ENCODE measurements at regions not wholly inside any gene's neighbourhood (a gene's known extent, or its start where the extent isn't known, plus 50 kb on each side); places are given as distances from the start of the nearest gene placed in this dataset.
"Not testable (repeated sequence)": the region's sequence is repeated elsewhere in the genome, so short reads cannot be mapped to it uniquely, and the experiment has no call there.

DNA sequence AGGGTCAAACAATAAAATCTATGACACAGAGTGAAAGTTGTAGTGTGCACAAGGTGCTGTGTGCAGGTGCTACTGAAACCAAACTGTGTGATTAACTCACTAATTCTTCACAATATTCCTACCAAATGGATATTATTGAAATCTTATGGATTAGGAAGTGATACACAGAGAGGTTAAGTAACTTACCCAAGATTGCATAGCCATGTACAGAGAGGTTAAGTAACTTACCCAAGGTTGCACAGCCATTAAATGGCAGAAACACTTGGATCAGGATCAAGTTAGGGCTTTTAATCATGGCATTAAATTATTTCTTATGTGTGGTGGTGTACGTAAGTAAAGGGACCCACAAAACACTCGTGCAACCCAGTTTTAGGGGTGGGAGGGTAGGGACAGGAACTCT lies 771.4 kb downstream of the AACS start:
- no peak overlapping the region for H3K4me3 ChIP-seq (ENCODE audit: low read length)
- no peaks in the 10 kb centered on the region for H3K36me3 ChIP-seq (ENCODE audit: insufficient read depth, low read depth, low read length)
- no peaks in the 10 kb centered on the region for H3K4me1 ChIP-seq (ENCODE audit: insufficient read depth, low read length)
- no peaks in the 10 kb centered on the region for H3K27me3 ChIP-seq (ENCODE audit: insufficient read depth, low read length)
- no peak overlapping the region for H3K9ac ChIP-seq (ENCODE audit: low read depth, low read length)
- no peak overlapping the region for H3K27ac ChIP-seq (ENCODE audit: low read length)
- H3K9me3 ChIP-seq (ENCODE audit: insufficient read depth, low read depth, low read length), result no peaks in the 10 kb centered on the region

- Histone ChIP-seq H3K4me3 (ENCODE audit: low read length) (no peak overlapping the region), H3K36me3 (ENCODE audit: insufficient read depth, low read depth, low read length) (no peaks in the 10 kb centered on the region), H3K27ac (ENCODE audit: low read length) (no peak overlapping the region), H3K9me3 (ENCODE audit: insufficient read depth, low read depth, low read length) (no peaks in the 10 kb centered on the region), H3K27me3 (ENCODE audit: insufficient read depth, low read length) (no peaks in the 10 kb centered on the region), H3K9ac (ENCODE audit: low read depth, low read length) (no peak overlapping the region), H3K4me1 (ENCODE audit: insufficient read depth, low read length) (no peaks in the 10 kb centered on the region)
Observed at GRCh38 chr12:125841332-125841731, 776.1 kb downstream of the AACS start.

DNA sequence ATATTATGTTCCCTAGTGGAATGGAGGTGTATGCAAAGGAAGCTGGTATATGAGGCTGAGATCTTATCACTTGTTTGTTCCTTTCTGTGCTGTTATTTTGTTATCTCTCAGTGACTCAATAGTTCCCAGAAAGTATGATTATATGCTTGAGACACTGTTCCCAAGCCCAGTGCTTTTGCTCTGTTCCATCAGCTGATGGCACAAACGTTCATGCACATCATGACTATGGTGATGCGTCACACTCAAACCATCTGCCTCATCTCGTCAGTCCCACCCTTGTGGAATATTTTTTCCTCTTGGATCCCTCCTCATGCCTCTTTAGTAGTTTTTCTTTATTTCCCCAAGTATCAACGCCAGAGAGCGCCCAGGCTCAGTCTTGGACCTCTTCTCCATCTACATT lies 786.9 kb downstream of the AACS start:
- H3K9ac ChIP-seq (ENCODE audit: low read depth, low read length), result no peak overlapping the region
- H3K4me3 ChIP-seq (ENCODE audit: low read length), result no peak overlapping the region
- no peak overlapping the region for H3K27ac ChIP-seq (ENCODE audit: low read length)
- H3K4me1 ChIP-seq (ENCODE audit: insufficient read depth, low read length), result peaks cover 2% of the 10 kb centered on the region; the same call in 1 of the 2 replicates
- 0 out of 2 replicates have a peak, but pooled peaks cover 3% of the 10 kb centered on the region for H3K9me3 ChIP-seq (ENCODE audit: insufficient read depth, low read depth, low read length)
- no peaks in the 10 kb centered on the region for H3K36me3 ChIP-seq (ENCODE audit: insufficient read depth, low read depth, low read length)
- no peaks in the 10 kb centered on the region for H3K27me3 ChIP-seq (ENCODE audit: insufficient read depth, low read length)

DNA sequence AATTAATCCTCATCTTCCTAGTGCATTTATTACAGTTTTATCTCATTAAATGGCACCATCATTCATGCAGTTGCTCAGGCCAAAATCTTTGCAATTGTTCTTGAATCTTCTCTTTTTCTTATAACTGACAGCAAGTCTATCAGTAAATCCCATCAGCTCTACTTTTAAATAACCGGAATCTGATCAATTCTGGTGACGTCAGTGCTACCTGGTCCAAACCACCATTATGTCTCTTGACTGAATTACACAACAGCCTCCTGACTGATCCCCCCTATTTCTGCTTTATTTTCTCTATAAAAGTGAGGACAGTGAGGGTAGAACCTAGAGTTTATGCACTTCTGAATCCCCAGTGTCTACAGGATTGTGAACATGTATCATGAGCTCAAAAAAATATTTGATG lies 787.4 kb downstream of the AACS start:
- Histone ChIP-seq H3K4me1 (ENCODE audit: insufficient read depth, low read length) (peaks cover 2% of the 10 kb centered on the region; the same call in 1 of the 2 replicates), H3K36me3 (ENCODE audit: insufficient read depth, low read depth, low read length) (no peaks in the 10 kb centered on the region), H3K27ac (ENCODE audit: low read length) (no peak overlapping the region), H3K9me3 (ENCODE audit: insufficient read depth, low read depth, low read length) (no peaks in the 10 kb centered on the region), H3K9ac (ENCODE audit: low read depth, low read length) (no peak overlapping the region), H3K27me3 (ENCODE audit: insufficient read depth, low read length) (no peaks in the 10 kb centered on the region), H3K4me3 (ENCODE audit: low read length) (no peak overlapping the region)

GRCh38 chr12:125853670-125854069 lies 788.4 kb downstream of the AACS start:
- Histone ChIP-seq H3K4me3 (ENCODE audit: low read length) (no peak overlapping the region), H3K27me3 (ENCODE audit: insufficient read depth, low read length) (no peaks in the 10 kb centered on the region), H3K9me3 (ENCODE audit: insufficient read depth, low read depth, low read length) (no peaks in the 10 kb centered on the region), H3K9ac (ENCODE audit: low read depth, low read length) (no peak overlapping the region), H3K4me1 (ENCODE audit: insufficient read depth, low read length) (peaks cover 2% of the 10 kb centered on the region; the same call in 1 of the 2 replicates), H3K27ac (ENCODE audit: low read length) (no peak overlapping the region), H3K36me3 (ENCODE audit: insufficient read depth, low read depth, low read length) (no peaks in the 10 kb centered on the region)

- Histone ChIP-seq H3K4me3 (ENCODE audit: low read length) (no peak overlapping the region), H3K9ac (ENCODE audit: low read depth, low read length) (no peak overlapping the region), H3K9me3 (ENCODE audit: insufficient read depth, low read depth, low read length) (no peaks in the 10 kb centered on the region), H3K27me3 (ENCODE audit: insufficient read depth, low read length) (no peaks in the 10 kb centered on the region), H3K27ac (ENCODE audit: low read length) (no peak overlapping the region), H3K4me1 (ENCODE audit: insufficient read depth, low read length) (peaks cover 2% of the 10 kb centered on the region; the same call in 1 of the 2 replicates), H3K36me3 (ENCODE audit: insufficient read depth, low read depth, low read length) (no peaks in the 10 kb centered on the region)
Observed at GRCh38 chr12:125856366-125856765, 791.1 kb downstream of the AACS start.

- H3K4me1 ChIP-seq (ENCODE audit: insufficient read depth, low read length), result peaks cover 2% of the 10 kb centered on the region; the same call in 1 of the 2 replicates
- no peak overlapping the region for H3K4me3 ChIP-seq (ENCODE audit: low read length)
- no peak overlapping the region for H3K27ac ChIP-seq (ENCODE audit: low read length)
- H3K27me3 ChIP-seq (ENCODE audit: insufficient read depth, low read length), result no peaks in the 10 kb centered on the region
- H3K9me3 ChIP-seq (ENCODE audit: insufficient read depth, low read depth, low read length), result no peaks in the 10 kb centered on the region
- H3K36me3 ChIP-seq (ENCODE audit: insufficient read depth, low read depth, low read length), result no peaks in the 10 kb centered on the region
- H3K9ac ChIP-seq (ENCODE audit: low read depth, low read length), result no peak overlapping the region
Observed at GRCh38 chr12:125856896-125857295, 791.7 kb downstream of the AACS start.

DNA sequence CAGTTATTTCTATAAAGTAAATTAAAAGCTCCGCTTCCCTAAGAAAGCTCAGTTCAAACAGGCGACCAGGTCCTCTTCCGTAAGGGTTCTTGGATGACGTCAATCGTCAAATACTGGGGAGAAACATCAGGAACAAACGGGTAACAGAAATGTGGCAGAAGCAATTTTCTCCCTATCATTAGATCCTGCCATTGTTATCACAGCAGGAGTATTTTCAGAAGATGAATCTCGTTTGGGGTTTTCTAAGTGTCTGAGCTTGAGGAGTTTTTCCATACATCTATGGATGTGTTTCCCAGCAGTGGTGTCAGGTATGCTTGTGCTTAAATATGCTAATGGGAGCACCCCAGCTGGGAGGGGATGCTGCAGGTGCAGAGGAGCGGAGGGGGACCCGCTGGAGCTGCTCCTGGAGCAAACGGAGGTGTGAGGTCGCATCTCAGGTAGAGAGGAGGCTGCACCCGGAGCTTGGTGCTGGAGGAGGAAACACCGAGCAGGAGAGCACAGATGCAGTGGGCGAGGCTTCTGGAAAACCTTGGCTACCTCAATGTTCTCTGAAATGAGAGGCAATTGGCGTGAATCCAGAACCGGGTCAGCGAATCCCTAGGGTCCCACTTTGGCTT lies 795.5 kb downstream of the AACS start:
- peaks cover 13% of the 10 kb centered on the region for H3K9me3 ChIP-seq (ENCODE audit: insufficient read depth, low read depth, low read length)
- no peak overlapping the region for H3K4me3 ChIP-seq (ENCODE audit: low read length)
- no peaks in the 10 kb centered on the region for H3K36me3 ChIP-seq (ENCODE audit: insufficient read depth, low read depth, low read length)
- H3K27ac ChIP-seq (ENCODE audit: low read length), result no peak overlapping the region
- no peak overlapping the region for H3K9ac ChIP-seq (ENCODE audit: low read depth, low read length)
- peaks cover 2% of the 10 kb centered on the region; the same call in 1 of the 2 replicates for H3K4me1 ChIP-seq (ENCODE audit: insufficient read depth, low read length)
- no peaks in the 10 kb centered on the region for H3K27me3 ChIP-seq (ENCODE audit: insufficient read depth, low read length)

DNA sequence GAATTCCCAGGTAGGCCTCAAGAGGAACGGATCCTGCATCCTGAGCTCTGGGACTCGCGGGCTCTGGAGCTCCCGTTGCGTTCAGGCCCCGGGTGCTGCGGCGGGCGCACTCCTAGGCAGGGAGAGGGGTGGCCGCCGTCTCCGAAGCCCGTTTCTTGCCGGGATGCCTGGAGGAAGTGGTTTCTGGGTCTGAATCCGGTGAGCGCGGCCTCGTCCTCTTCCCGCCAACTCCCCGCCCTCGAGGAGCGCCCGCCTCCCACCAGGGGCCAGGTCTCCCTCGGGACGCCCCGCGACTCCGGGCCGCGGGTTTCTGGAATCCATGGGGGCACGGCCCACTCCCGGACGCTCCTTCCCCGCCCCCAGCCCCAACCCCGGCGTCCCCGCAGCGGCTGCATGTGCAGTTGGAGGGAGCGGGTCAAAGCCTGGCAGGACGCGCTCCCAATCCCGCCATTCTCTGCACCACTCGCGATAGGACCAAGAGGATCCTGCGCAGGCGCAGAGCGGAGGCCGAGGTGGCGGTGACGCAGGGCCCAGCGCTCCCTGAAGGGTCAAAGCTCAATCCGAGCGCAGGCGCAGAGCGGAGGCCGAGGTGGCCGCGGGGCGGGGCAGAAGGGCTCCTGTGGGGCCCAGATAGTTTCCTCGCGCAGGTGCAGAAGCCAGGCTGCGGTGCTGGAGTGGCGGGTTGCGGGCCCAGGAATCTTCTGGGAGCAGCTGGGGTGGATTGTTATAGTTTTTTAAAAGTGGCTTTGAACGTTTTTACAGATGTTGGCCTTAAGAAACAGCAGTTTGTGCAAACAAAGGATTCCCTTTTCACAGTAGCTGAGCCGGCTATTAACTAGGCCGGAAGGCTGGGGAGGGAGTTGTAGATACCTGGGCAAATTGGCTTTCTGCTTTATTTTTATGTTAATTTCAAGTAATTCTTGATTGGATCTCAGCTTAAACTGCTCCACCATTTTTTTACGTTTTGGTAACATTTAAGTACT lies 796.4 kb downstream of the AACS start:
- Histone ChIP-seq H3K27ac (ENCODE audit: low read length) (no peak overlapping the region), H3K9me3 (ENCODE audit: insufficient read depth, low read depth, low read length) (peaks cover 13% of the 10 kb centered on the region), H3K9ac (ENCODE audit: low read depth, low read length) (no peak overlapping the region), H3K4me1 (ENCODE audit: insufficient read depth, low read length) (peaks cover 2% of the 10 kb centered on the region; the same call in 1 of the 2 replicates), H3K27me3 (ENCODE audit: insufficient read depth, low read length) (no peaks in the 10 kb centered on the region), H3K4me3 (ENCODE audit: low read length) (no peak overlapping the region), H3K36me3 (ENCODE audit: insufficient read depth, low read depth, low read length) (no peaks in the 10 kb centered on the region)

- H3K4me1 ChIP-seq (ENCODE audit: insufficient read depth, low read length); H3K27me3 ChIP-seq (ENCODE audit: insufficient read depth, low read length); H3K9ac ChIP-seq (ENCODE audit: low read depth, low read length); H3K36me3 ChIP-seq (ENCODE audit: insufficient read depth, low read depth, low read length); H3K4me3 ChIP-seq (ENCODE audit: low read length); H3K27ac ChIP-seq (ENCODE audit: low read length): not testable (repeated sequence)
- H3K9me3 ChIP-seq (ENCODE audit: insufficient read depth, low read depth, low read length), result peaks cover 13% of the 10 kb centered on the region
Observed at GRCh38 chr12:125865236-125865635, 800.0 kb downstream of the AACS start.

- Histone ChIP-seq H3K9ac (ENCODE audit: low read depth, low read length) (no peak overlapping the region), H3K27me3 (ENCODE audit: insufficient read depth, low read length) (no peaks in the 10 kb centered on the region), H3K9me3 (ENCODE audit: insufficient read depth, low read depth, low read length) (no peaks in the 10 kb centered on the region; the same call in 1 of the 2 replicates), H3K4me1 (ENCODE audit: insufficient read depth, low read length) (no peaks in the 10 kb centered on the region), H3K27ac (ENCODE audit: low read length) (no peak overlapping the region), H3K4me3 (ENCODE audit: low read length) (no peak overlapping the region), H3K36me3 (ENCODE audit: insufficient read depth, low read depth, low read length) (no peaks in the 10 kb centered on the region)
Observed at GRCh38 chr12:125871811-125872594, 806.8 kb downstream of the AACS start.

All from iPS-20b (cell line).